ENCODE measurements at regions not wholly inside any gene's neighbourhood (a gene's known extent, or its start where the extent isn't known, plus 50 kb on each side); places are given as distances from the start of the nearest gene placed in this dataset.
"Not testable (repeated sequence)": the region's sequence is repeated elsewhere in the genome, so short reads cannot be mapped to it uniquely, and the experiment has no call there.

DNA sequence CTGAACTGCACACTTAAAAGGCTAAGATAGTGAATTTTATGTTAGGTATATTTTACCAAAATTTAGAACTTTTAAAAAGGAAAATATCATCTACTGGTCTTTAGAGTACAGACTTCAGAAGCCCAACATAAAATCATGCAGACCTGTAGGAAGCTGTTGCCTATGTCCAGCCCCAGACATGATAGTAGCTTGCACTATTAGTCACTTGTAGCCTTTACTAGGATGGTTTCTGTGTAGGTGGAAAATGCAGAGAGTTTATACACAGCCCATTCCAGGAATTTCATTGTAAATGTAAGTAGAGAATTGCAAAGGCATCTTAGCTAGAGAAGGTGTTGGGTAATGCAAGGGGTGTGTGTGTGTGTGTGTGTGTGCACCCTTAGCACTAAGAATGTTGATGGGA, 640.2 kb downstream of the RNF144A start:
- no peak for DNase-seq

DNA sequence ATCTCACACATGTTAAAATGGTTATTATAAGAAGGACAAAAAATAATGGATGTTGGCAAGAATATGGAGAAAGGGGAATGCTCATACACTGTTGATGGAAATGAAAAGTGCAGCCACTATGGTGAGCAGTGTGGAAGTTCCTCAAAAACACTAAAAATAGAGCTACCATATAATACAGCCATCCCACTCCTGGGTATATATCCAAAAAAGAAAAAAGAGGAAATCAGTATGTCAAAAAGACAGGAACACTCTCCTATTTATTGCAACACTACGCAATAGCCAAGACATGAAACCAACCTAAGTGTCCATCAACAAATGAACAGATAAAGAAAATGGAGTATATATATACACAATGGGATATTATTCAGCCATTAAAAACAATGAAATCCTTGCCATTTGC, 642.6 kb downstream of the RNF144A start:
- DNase-seq: no peak

DNA sequence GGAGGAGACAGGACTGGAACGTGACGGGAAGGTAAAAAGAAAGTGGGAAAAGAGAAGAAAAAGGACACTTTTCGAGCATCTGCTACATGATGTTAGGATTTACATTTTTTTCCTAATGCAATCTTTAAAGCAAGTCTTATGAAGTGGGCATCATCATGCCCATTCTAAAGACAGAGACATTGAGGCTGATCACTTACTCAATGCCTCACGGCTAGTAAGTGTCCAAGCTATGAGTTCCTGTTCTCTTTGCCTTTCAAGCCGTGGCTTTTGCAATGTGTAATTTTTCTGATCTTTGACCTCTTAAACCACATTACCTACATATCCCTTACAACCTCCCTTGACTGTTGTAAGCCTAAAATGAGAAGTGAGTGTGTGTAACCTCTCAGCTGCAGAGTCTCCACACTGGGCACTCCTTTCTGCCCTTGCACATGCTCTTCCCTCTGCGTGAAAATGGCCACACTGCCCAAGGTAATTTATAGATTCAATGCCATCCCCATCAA, 649.2 kb downstream of the RNF144A start:
- DNase-seq: no peak

DNA sequence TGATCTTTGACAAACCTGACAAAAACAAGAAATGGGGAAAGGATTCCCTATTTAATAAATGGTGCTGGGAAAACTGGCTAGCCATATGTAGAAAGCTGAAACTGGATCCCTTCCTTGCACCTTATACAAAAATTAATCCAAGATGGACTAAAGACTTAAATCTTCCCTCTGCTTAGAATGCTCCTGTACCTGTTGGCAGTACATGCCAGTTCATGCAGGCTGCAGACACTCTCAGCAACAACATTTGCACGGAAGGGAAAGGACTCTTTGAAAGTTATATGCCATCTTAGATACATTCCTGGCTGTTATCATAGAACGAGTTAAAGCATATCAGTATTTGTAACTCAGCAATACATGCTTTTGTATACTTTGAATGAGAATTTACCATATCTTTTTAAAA, 649.9 kb downstream of the RNF144A start:
- DNase-seq: not testable (repeated sequence)

DNA sequence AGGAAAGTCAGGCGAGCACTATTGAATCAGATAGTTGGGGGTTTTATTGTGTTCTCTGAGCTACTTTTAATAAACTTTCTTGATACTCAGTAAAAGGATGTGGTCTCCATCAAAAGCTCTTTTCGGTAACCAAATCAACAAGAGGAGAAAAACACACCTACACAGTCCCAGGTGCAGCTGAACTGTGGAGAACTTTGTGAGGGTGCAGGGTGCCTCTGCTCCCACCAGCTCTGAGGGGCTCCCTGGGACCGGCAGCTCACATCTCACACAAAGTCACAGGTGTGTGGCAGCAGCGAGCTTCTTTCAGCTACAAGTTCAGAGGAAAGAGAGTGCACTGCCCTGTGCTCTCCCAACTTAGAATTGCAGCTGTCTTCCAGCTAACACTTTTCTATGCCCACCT, 650.4 kb downstream of the RNF144A start:
- DNase-seq: no peak

DNA sequence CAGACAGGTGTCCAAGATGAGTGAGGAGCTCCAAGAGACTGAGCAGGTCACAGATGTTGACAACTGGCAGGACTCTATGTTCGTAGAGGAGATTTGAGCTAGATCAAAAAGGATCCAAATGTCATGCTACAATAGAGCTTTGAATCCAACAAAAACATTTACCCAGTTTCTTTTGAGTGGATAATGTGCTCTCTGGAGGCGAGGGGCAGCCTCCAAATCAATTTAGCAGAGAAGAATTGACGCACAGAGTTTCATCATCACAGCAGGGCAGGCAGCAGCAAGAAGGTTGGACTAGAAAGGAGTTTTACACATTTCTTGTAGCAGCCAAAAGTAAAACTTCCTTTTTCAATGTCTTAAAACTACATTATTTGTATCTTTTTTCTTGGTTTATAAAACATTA, 653.0 kb downstream of the RNF144A start:
- no peak for DNase-seq

DNA sequence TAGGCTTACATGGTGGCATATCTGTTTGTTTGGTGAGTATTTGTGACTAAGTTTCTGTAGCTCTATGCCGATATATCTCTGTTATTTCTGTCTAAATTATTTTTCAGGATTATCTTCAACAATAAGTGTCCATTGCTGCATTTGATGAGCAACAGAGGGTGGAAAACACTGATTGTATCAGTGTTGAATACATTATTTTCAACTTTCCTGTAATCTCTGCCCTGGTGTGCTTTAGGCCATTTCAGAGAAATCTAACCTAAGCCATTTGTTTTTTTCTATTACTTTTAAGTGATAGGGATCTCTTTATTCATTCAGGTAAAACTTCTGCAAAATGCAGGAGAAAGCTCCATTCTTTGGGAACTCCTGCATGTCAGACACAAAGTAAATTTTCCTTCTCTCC, 654.5 kb downstream of the RNF144A start:
- no peak for DNase-seq

DNA sequence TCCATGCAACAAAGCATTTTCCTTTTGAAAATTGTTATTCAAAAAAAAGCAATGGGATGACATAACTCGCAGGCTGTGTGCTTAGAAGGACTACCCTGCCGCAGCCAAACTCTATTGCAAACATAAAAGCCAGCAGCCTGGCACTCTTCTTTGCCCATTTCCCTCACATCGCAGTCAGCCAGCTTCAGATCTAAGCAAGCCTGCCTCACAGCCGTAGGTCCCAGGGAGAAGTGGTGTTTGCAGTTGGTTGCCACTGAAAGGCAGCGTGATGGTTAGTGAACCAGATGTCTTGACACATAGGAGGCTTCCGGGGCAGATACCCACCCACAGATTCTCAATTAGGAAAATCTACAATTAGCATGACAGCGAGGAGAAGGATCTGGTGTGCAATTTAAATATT, 655.2 kb downstream of the RNF144A start:
- DNase-seq: no peak

DNA sequence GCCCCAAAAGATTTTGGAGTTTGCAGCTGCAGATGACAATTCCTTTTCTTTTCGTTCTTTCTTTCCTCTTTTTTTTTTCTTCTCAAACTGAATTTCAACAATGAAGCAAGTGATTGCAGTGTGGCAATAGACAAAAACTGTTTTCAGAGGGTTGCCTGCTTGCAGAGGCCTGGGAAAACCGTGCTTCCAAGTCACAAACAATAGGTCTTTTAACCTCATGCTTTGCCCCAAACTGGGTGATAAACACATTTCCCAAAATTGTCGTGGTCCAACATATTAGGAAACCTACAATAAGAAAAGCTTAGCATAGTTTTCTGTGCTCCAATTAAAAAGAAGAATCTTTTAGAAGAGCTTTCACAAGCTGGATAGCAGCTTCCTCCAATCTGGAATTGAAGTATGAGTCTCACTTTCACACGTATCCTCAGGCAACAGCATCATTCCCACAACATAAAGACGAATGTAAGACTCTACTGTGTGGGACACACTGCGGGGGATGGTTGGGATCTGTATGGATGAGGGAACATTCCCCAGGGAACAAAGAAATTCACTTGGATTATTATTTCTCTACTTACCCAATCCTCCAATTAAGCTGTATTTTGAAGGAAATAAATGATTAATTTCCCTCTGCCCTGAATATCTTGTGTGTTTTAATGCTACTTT, 656.1 kb downstream of the RNF144A start:
- DNase-seq: no peak

DNA sequence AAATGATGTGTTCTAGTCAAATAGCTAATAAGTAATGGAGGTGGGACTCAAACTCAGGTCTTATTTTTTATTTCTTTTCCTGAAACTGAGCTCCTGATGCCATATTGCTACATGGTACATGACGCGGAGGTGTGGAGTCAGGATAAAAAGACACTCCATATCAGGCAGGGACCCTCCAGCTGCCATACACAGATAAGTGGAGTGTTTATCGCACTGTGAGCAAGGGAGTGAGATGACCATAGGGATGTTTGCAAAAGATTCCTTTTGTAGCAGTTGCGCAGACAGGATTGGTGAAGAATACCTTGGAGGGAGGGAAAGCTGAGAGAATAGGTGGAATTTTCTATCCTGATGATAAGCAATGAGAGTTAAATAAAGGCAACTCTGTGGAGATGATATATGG, 657.2 kb downstream of the RNF144A start:
- no peak for DNase-seq

DNA sequence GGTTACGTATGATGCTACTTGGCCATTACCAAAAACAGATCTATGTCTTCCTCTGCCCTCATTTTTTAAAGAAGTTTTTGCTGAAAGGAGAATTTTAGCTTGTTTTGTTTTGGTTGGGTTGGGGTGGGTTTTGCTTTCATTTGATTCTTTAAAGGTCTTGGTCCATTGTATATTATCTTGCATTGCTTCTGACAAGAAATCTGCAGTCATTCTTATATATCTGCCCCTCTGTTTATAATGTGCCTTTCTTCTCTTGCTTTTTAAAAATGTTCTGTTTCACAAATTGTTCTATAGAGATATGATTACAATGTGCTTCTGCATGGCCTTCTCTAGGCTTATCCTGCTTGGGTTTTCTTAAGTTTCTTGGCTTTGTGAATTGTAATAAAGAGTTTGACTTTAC, 660.6 kb downstream of the RNF144A start:
- no peak for DNase-seq

DNA sequence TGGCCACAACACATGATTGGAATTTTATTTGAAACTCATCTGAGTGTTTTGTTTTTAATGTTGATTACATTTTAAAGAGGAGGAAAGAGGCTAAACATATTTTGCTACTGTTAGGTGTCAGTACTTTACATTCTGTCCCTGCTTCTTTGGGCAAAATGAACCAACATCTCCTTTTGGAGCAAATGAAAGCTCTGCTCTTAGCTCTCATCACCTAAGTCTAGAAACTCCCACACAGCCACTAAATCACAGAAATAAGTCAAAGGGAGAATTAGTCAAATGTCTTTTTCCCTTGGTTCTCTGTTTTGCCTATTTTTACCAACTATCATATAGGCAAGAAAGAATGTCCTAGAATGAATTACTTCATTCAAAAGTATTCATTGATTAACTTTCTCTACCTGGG, 666.8 kb downstream of the RNF144A start:
- no peak for DNase-seq

DNA sequence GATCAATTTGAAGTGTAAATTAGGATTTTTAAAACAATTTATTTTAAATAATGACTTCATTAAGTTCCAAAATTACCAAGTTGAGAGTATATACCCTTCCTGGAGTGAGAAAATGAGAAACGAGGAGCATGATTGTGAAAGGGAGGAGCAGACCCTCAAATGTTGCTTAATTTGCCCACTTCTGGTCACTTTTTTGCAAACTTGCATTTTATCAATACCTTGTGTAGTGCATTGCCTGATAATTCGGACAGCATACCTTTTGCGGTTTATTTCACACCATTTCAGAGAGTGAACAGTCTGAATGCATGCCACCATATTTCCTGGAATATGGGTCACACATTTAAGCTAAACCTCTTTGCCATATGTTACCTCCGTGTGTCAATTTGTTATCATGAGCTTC, 669.7 kb downstream of the RNF144A start:
- DNase-seq: no peak

DNA sequence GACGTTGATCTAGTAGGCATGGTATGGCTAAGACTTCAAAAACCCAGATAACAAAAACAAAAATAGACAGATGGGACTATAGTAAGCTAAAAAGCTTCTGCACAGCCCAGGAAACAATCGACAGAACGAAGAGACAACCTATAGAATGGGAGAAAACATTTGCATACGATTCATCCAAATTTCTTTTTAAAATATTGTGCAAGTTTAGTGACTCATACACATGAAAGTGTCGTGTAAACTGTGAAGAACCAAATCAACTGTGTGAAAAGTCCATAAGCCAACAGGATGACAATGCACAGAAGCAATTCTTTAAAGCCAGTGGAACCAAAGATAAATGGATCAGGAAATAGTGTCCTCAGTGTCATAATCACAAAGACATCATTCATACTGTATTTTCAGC, 671.1 kb downstream of the RNF144A start:
- no peak for DNase-seq

DNA sequence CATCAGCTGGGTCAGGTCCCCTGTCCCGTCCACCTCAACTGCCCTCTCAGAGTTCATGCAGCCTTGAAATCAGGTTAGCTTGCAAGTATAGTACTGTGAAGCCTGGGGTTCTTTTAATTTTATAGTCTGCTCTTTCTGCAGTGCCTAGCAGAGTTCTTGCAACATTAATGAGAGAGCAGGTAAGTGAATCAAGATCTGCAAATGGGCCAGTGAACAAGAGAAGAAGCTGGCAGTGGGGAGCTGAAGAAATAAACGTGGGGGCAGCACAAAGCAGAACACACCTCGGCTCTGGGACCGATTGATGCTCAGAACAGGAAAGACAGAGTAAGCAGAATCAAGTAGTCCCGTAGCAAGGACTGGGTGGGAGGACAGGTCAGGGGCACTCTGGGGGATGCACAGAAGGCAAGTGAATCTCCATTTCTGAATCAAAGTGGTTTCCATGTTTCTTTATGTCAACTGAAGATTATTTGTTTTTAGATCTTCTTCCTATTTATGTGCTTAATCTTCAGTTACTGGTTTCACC, 675.5 kb downstream of the RNF144A start:
- DNase-seq: no peak

DNA sequence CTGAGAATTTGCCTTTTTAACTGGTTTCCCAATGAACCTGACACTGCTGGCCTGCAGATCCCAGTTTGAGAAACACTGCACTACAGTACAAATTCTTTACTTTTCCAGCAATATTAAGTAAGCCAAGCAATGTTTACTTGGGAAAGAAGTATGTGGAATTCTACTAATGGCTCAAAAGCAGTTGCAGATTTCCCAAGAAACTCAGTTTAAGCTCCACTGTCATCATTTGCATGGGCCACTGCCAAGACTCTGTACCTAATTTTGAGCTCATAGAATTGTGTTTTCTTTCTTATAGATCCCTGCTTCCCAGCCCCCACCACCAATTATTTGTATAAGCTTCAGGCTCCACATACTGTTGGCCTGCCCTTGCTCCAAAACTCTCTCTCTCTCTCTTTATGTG, 676.1 kb downstream of the RNF144A start:
- DNase-seq: no peak

DNA sequence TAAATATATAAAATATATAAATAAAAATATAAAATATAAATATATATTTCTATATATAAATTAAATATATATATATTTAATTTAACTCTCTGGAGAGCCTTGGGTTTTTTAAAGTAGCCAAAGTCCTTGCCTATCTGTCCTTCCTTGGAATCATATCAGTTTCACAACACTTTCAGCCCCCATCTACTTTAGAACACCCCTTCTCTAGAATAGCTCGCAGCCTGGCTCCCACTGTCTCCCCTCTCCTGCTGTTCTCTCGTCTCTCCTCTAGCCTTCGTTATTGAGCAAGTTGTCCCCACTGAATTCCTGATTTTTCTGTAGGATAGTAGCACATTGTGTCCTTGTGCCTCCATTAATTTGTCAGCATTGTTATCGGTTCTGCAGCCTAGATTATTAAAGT, 677.0 kb downstream of the RNF144A start:
- DNase-seq: no peak

DNA sequence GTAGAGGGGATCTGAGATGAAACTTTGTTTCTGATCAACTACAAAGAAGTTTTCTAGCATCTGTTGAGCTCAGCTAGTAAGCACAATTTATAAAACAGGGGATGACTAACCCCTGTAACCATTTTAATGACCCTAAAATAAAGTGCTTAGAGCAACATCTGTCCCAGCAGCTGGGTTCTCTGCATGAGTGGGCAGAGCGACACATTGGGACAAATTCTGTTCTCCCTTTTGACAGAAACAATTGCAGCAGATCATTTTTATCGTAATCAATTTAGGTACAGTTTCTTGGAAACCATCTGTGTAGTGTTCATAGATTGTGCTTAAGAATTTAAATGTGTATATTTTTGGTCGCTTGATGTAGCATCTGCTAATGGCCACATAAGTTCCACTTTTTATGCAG, 678.0 kb downstream of the RNF144A start:
- no peak for DNase-seq

DNA sequence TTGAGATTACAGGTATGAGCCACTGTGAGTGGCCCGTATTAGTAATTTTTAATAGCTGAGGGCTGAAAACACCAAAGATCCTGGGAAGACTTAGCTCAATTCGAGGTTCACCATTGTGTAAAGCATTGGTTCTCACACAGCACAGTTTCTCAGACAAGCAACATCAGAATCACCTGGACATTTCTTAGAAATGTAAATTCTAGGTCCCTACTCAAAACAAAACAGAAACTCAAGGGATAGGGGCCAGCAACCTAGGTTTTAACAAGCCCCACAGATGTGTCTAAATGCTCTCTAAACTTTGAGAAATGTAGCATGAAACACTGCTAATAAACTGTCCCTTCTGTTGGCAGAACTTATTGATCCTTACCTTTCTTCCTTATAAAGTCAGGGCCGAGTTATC, 681.2 kb downstream of the RNF144A start:
- DNase-seq: no peak

DNA sequence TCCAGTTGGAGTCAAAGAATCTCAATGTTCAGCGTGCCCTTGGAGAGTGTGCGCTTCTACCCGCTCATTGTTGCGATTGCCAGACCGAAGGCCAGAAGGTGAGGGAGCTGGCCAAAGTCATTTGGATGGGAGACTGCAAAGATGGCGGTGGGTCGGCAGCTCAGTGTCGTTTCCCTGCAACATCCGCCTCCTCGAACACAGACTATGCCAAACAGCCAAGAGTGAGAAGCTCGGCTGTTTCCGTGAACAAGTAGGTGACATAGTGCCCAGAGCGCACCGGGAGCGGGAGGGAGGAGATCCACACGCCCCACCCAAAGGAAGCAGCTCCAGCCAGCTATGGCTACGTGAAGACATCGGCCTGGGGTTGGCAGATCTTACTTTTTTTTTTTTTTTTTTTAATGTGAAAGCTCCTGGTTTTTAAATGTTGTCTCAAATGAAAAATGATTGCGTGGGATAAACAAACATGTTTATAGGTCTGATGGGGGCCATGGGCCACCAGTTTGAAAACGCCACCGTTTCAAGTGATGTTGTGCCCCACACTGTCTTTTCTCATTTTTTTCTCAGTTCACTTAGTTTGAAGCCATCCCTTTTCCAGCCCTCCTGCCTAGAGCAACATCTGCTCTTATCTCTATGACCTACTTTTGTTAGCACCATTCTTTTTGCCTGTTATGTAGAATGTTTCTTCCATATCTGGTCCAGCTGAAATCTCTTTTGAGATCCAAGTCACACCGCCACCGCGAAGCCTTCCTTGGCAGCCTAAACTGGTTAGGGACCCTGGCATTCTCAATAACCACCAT, 682.4 kb downstream of the RNF144A start:
- no peak for DNase-seq

DNA sequence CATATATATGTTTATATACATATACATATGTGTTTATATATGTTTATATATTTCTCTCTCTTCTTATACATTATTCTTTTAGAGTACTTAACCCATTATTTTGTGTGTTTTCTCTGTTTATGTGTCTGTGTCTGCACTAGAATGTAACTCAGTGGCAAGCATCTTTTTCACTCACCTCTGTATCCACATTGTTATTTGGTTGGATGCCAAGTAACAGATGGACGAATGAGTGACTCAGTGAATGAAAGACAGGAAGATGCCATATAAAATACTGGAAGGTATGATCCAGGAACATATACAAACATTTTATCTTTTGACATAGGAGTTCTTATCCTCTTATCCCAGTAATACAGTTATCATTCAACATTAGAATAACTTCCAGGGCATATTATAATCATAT, 684.8 kb downstream of the RNF144A start:
- no peak for DNase-seq

DNA sequence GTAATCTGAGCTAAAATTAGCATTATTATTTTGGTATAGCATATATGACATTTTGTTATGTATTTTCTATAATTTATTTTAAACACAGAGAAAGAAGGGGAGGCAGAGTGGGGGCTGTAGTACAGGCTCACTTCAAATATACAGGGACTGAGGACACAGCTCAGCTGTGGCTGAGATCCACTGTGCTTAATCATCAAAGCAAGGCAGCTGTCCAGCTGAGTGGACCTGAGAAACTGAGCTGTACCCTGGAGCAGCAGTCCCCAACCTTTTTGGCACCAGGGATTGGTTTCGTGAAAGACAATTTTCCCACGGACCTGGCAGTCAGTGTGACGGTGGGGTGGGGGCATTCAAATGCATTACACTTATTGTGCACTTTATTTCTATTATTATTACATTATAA, 687.2 kb downstream of the RNF144A start:
- DNase-seq: no peak

DNA sequence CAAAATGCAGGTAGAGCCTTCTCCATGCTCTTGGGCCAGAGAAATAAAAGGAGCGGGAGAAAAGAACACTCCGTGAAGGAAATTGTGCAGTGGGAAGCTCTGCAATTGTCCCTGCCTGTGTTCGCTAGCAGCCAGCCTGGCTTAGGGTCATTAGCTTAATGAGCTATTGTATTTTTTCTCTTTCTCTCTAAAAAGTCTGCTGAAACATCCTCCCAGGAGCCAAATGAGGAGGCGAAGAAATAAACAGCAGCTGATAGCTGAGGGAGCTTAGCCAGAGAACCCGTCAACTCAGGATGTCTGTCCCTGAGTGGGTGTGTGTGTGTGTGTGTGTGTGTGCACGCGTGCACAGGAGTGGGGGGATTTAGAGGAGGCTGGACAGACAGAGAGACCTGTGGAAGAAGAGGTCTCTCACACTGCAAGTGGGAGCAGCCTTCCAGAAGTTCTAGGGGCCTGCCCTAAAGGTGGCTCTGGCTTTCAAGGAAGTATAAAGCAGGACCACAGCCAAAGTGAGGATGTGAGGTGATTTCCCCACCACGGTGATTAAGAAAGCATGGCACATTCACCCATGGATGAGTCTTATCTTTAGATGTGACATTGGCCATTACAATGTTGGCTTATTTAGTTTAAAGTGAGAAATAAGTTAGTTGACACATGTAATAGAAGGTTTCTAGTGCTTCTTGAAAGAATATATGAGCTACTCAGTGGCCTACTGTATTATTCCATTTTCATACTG, 690.4 kb downstream of the RNF144A start:
- no peak for DNase-seq

DNA sequence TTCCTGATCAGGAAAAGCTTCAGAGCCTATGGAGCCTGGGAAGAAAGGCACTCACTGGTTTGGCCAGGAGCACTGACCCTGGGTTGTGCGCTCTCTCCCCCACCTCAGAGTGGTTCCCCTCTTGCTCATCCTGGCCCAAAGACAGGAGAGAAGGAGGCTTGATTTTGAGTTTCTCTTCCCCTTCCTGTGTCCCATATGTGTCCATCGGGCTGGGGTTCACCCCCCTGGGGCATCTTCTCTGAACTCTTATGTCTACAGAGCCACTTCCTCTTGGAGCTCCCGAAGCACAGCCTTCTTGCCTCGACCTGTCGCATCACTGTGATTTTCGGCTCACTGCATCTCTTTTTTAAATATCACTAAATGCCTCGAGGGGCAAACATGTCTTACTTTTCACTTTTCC, 692.3 kb downstream of the RNF144A start:
- no peak for DNase-seq
